HEK293 (cell line): ENCODE measurements at regions not wholly inside any gene's neighbourhood (a gene's known extent, or its start where the extent isn't known, plus 50 kb on each side); places are given as distances from the start of the nearest gene placed in this dataset.

Experiments used
- CTCF ChIA-PET: fragments of 350-600 bp; formaldehyde crosslinking; extraction: SDS; loops from one replicate; lab custom pipeline; 2021; ENCODE audit warnings: antibody characterized with exemption; lab: Yijun Ruan, JAX
- POLR2A ChIA-PET: fragments of 300-600 bp; formaldehyde crosslinking; extraction: SDS; loops from one replicate; lab custom pipeline; 2020; ENCODE audit warnings: antibody characterized with exemption, inconsistent platforms; lab: Yijun Ruan, JAX
- H3K27ac ChIP-seq: fragments of 200-500 bp; sonication (Bioruptor generic); 2 replicates; pipeline ENCODE4 v1.5.1; 2014; ENCODE audit warnings: low read depth, low read length, control low read depth, inconsistent platforms; ENCODE audit errors: extremely low read depth
- H3K36me3 ChIP-seq, 2 experiments: fragments of 200-500 bp in 1 of 2; sonication (Bioruptor generic) in 1 of 2; 1 replicate in 1 of 2; 2 replicates in 1 of 2; pipeline ENCODE4 v1.5.1; 2014 to 2017; ENCODE audit warnings: inconsistent platforms in 2 of 2, low read length in 2 of 2; ENCODE audit not compliant: control insufficient read depth in 2 of 2, insufficient read depth in 1 of 2
- H3K4me1 ChIP-seq: fragments of 200-500 bp; sonication (Bioruptor generic); 2 replicates; pipeline ENCODE4 v1.5.1; 2014; ENCODE audit warnings: mild to moderate bottlenecking, low read length, inconsistent platforms; ENCODE audit not compliant: control insufficient read depth, insufficient read depth
- H3K4me3 ChIP-seq: 2 replicates; pipeline ENCODE4 v1.5.1; 2011; ENCODE audit warnings: low read depth, mild to moderate bottlenecking, control low read depth, low read length, moderate library complexity
- H3K9me3 ChIP-seq: fragments of 200-500 bp; sonication (Bioruptor generic); 2 replicates; pipeline ENCODE4 v1.5.1; 2014; ENCODE audit warnings: low read depth, low read length, inconsistent platforms; ENCODE audit not compliant: control insufficient read depth, insufficient read depth
- BCL11A ChIP-seq: fragments of 450-650 bp; formaldehyde crosslinking; IDR thresholded peaks from 2 replicates; pipeline ENCODE4 v1.5.1; 2016; ENCODE audit warnings: low read depth, missing biosample characterization, missing genetic modification characterization
- PRDM2 ChIP-seq: fragments of 450-650 bp; formaldehyde crosslinking; IDR thresholded peaks from 2 replicates; pipeline ENCODE4 v1.5.1; 2016; ENCODE audit warnings: missing biosample characterization, missing genetic modification characterization, borderline replicate concordance
- PRDM6 ChIP-seq: fragments of 450-650 bp; formaldehyde crosslinking; IDR thresholded peaks from 2 replicates; pipeline ENCODE4 v1.5.1; 2017; ENCODE audit warnings: missing biosample characterization, missing genetic modification characterization
- SP3 ChIP-seq: fragments of 450-650 bp; formaldehyde crosslinking; IDR thresholded peaks from 2 replicates; pipeline ENCODE4 v1.5.1; 2016; ENCODE audit warnings: missing biosample characterization, missing genetic modification characterization
- SP7 ChIP-seq: fragments of 450-650 bp; formaldehyde crosslinking; IDR thresholded peaks from 2 replicates; pipeline ENCODE4 v1.5.1; 2016; ENCODE audit warnings: missing biosample characterization, missing genetic modification characterization
- TCF7L2 ChIP-seq: IDR thresholded peaks from 2 replicates; pipeline ENCODE4 v1.6.1; 2011; ENCODE audit warnings: low read depth, mild to moderate bottlenecking, inconsistent platforms, low read length, moderate library complexity, borderline replicate concordance
- TRIM28 ChIP-seq: IDR thresholded peaks from 2 replicates; pipeline ENCODE4 v1.6.1; 2011; ENCODE audit warnings: low read length, control low read depth, borderline replicate concordance
- YY2 ChIP-seq: fragments of 450-650 bp; formaldehyde crosslinking; IDR thresholded peaks from 2 replicates; pipeline ENCODE4 v1.5.1; 2016; ENCODE audit warnings: missing biosample characterization, missing genetic modification characterization
- ZNF132 ChIP-seq: fragments of 450-650 bp; formaldehyde crosslinking; IDR thresholded peaks from 2 replicates; pipeline ENCODE4 v1.5.1; 2017; ENCODE audit warnings: missing biosample characterization, missing genetic modification characterization, borderline replicate concordance
- ZNF239 ChIP-seq: fragments of 450-650 bp; formaldehyde crosslinking; IDR thresholded peaks from 2 replicates; pipeline ENCODE4 v1.5.1; 2016; ENCODE audit warnings: missing biosample characterization, missing genetic modification characterization
- ZNF24 ChIP-seq: fragments of 450-650 bp; formaldehyde crosslinking; IDR thresholded peaks from 2 replicates; pipeline ENCODE4 v1.5.1; 2016; ENCODE audit warnings: missing biosample characterization, missing genetic modification characterization
- ZNF416 ChIP-seq: fragments of 450-650 bp; formaldehyde crosslinking; IDR thresholded peaks from 2 replicates; pipeline ENCODE4 v1.5.1; 2016; ENCODE audit warnings: missing biosample characterization, missing genetic modification characterization
- ZNF501 ChIP-seq: fragments of 450-650 bp; formaldehyde crosslinking; IDR thresholded peaks from 2 replicates; pipeline ENCODE4 v1.5.1; 2016; ENCODE audit warnings: missing biosample characterization, missing genetic modification characterization
- ZNF510 ChIP-seq: fragments of 450-650 bp; formaldehyde crosslinking; IDR thresholded peaks from 2 replicates; pipeline ENCODE4 v1.5.1; 2018; ENCODE audit warnings: mild to moderate bottlenecking, missing genetic modification characterization, missing biosample characterization; ENCODE audit not compliant: insufficient replicate concordance
- ZNF585B ChIP-seq: fragments of 450-650 bp; formaldehyde crosslinking; IDR thresholded peaks from 2 replicates; pipeline ENCODE4 v1.5.1; 2016; ENCODE audit warnings: missing biosample characterization, missing genetic modification characterization
- ZNF624 ChIP-seq: fragments of 450-650 bp; formaldehyde crosslinking; IDR thresholded peaks from 2 replicates; pipeline ENCODE4 v1.5.1; 2017; ENCODE audit warnings: missing biosample characterization, missing genetic modification characterization
- ZNF692 ChIP-seq: fragments of 450-650 bp; formaldehyde crosslinking; IDR thresholded peaks from 2 replicates; pipeline ENCODE4 v1.5.1; 2016; ENCODE audit warnings: missing biosample characterization, missing genetic modification characterization
- ZNF791 ChIP-seq: fragments of 450-650 bp; formaldehyde crosslinking; IDR thresholded peaks from 2 replicates; pipeline ENCODE4 v1.5.1; 2016; ENCODE audit warnings: missing biosample characterization, missing genetic modification characterization
- ZSCAN30 ChIP-seq: fragments of 450-650 bp; IDR thresholded peaks from 2 replicates; pipeline ENCODE4 v1.5.1; 2018; ENCODE audit warnings: missing biosample characterization, mild to moderate bottlenecking, missing genetic modification characterization, moderate library complexity
- TF ChIP-seq, protein P1 (sequence below): fragments of 450-650 bp; formaldehyde crosslinking; IDR thresholded peaks from 2 replicates; pipeline ENCODE4 v1.5.1; 2016; ENCODE audit warnings: missing biosample characterization, missing genetic modification characterization

GRCh38 chr13:65825039-65825438 is 1405.1 kb downstream of the PCDH9 start (continued):
- TF ChIP-seq ZSCAN30: no peak
- no peak for TF ChIP-seq TRIM28
- no peak for TF ChIP-seq ZNF791 (tag by site-specific recombination)
- TF ChIP-seq, all 188 proteins: peak for 0

GRCh38 chr13:65808061-65808460 is 1422.1 kb downstream of the PCDH9 start:
- TF ChIP-seq PRDM2: no peak
- ChIA-PET POLR2A (no interaction called here), CTCF (no interaction called here)
- no peaks in the 10 kb centered on the region for H3K36me3 ChIP-seq
- no peak overlapping the region for H3K4me3 ChIP-seq
- no peaks in the 10 kb centered on the region for H3K4me1 ChIP-seq
- no peak overlapping the region for H3K27ac ChIP-seq
- H3K9me3 ChIP-seq: no peaks in the 10 kb centered on the region

GRCh38 chr13:65803530-65804392 is 1426.4 kb downstream of the PCDH9 start:
- Histone ChIP-seq H3K9me3 (no peaks in the 10 kb centered on the region), H3K27ac (no peak overlapping the region), H3K36me3 (no peaks in the 10 kb centered on the region), H3K4me3 (no peak overlapping the region), H3K4me1 (no peaks in the 10 kb centered on the region)
- CTCF ChIA-PET: no interaction called here
- POLR2A ChIA-PET: no interaction called here
- TF ChIP-seq ZNF510 (tag by site-specific recombination): no peak
- TF ChIP-seq, protein P1, sequence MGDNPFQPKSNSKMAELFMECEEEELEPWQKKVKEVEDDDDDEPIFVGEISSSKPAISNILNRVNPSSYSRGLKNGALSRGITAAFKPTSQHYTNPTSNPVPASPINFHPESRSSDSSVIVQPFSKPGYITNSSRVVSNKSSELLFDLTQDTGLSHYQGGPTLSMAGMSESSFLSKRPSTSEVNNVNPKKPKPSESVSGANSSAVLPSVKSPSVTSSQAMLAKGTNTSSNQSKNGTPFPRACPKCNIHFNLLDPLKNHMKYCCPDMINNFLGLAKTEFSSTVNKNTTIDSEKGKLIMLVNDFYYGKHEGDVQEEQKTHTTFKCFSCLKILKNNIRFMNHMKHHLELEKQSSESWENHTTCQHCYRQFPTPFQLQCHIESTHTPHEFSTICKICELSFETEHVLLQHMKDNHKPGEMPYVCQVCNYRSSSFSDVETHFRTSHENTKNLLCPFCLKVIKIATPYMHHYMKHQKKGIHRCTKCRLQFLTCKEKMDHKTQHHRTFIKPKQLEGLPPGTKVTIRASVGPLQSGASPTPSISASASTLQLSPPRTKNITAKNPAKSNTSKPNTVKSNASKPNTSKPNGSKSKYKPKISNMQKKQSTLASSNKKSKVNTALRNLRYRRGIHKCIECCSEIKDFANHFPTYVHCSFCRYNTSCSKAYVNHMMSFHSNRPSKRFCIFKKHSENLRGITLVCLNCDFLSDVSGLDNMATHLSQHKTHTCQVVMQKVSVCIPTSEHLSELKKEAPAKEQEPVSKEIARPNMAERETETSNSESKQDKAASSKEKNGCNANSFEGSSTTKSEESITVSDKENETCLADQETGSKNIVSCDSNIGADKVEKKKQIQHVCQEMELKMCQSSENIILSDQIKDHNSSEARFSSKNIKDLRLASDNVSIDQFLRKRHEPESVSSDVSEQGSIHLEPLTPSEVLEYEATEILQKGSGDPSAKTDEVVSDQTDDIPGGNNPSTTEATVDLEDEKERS (tag by site-specific recombination): no peak
- no peak for TF ChIP-seq SP3 (tag by site-specific recombination)
- TF ChIP-seq ZNF692 (tag by site-specific recombination): no peak
- no peak for TF ChIP-seq ZNF624 (tag by site-specific recombination)
- TF ChIP-seq ZNF416 (tag by site-specific recombination): no peak
- TF ChIP-seq ZNF239 (tag by site-specific recombination): no peak
- no peak for TF ChIP-seq ZNF24 (tag by site-specific recombination)
- TF ChIP-seq BCL11A (tag by site-specific recombination): no peak
- TF ChIP-seq ZNF501: no peak
- no peak for TF ChIP-seq PRDM6
- TF ChIP-seq YY2 (tag by site-specific recombination): no peak
- TF ChIP-seq TCF7L2: no peak
- TF ChIP-seq SP7: no peak
- no peak for TF ChIP-seq ZNF132 (tag by site-specific recombination)
- no peak for TF ChIP-seq ZNF585B
